Muscle layer of colon (tissue), 2 donors: ENCODE measurements at regions not wholly inside any gene's neighbourhood (a gene's known extent, or its start where the extent isn't known, plus 50 kb on each side); places are given as distances from the start of the nearest gene placed in this dataset.

Source experiments
- H3K27ac ChIP-seq: one replicate; pipeline ENCODE4 v1.7.0; 2013; ENCODE audit warnings: low read depth, mild to moderate bottlenecking, low read length, moderate library complexity
- H3K27me3 ChIP-seq, 2 donors: one replicate each; pipeline ENCODE4 v1.7.0; 2013; ENCODE audit warnings: low read length in 2 of 2, mild to moderate bottlenecking in 2 of 2; ENCODE audit not compliant: insufficient read depth in 2 of 2, control insufficient read depth in 1 of 2
- H3K36me3 ChIP-seq: one replicate; pipeline ENCODE4 v1.7.0; 2013; ENCODE audit warnings: mild to moderate bottlenecking, low read length; ENCODE audit not compliant: insufficient read depth
- H3K4me1 ChIP-seq: one replicate; pipeline ENCODE4 v1.7.0; 2013; ENCODE audit warnings: mild to moderate bottlenecking, low read length; ENCODE audit not compliant: insufficient read depth
- H3K4me3 ChIP-seq, 2 donors: one replicate each; pipeline ENCODE4 v1.7.0; 2013; ENCODE audit warnings: low read length in 2 of 2, low read depth in 1 of 2, mild to moderate bottlenecking in 1 of 2, moderate library complexity in 1 of 2
- H3K9ac ChIP-seq: one replicate; pipeline ENCODE4 v1.7.0; 2013; ENCODE audit warnings: low read length
- H3K9me3 ChIP-seq: one replicate; pipeline ENCODE4 v1.7.0; 2013; ENCODE audit warnings: mild to moderate bottlenecking, low read length
- donor health status: abdominal sarcoma.
- donor health status: Adenocarcinoma of cecum.

- Histone ChIP-seq H3K27ac (no peak overlapping the region), H3K4me3 (no peak overlapping the region), H3K9ac (no peak overlapping the region), H3K9me3 (no peaks in the 10 kb centered on the region), H3K4me1 (no peaks in the 10 kb centered on the region), H3K27me3 (no peaks in the 10 kb centered on the region), H3K36me3 (no peaks in the 10 kb centered on the region)
Observed at GRCh38 chr1:209072481-209072880, 511.0 kb upstream of the CAMK1G start.

DNA sequence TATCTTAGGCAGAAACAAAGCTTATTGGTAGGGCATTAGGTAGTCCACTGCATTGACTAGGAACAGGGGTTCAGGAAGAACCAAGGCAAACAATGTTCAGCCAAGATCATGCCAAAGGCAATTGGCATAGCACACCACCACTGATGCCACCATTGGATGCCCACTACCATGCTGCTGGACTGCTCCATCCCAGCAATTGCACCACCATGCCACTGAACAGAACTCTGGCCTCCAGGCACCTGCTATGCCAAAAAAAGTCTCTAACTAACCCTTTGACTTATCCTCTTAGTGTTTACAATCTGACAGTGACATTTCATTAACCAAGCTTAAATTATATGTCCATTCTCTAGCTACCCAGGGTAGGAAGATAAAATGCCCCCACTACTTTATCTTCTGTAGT is 509.6 kb upstream of the CAMK1G start:
- Histone ChIP-seq H3K9ac (no peak overlapping the region), H3K36me3 (no peaks in the 10 kb centered on the region), H3K4me3 (no peak overlapping the region), H3K27me3 (no peaks in the 10 kb centered on the region), H3K27ac (no peak overlapping the region), H3K9me3 (no peaks in the 10 kb centered on the region), H3K4me1 (no peaks in the 10 kb centered on the region)

GRCh38 chr1:209074575-209075250 is 508.8 kb upstream of the CAMK1G start:
- no peak overlapping the region for H3K9ac ChIP-seq
- no peak overlapping the region for H3K27ac ChIP-seq
- no peaks in the 10 kb centered on the region for H3K36me3 ChIP-seq
- H3K4me1 ChIP-seq: no peaks in the 10 kb centered on the region
- H3K27me3 ChIP-seq: no peaks in the 10 kb centered on the region
- H3K9me3 ChIP-seq: no peaks in the 10 kb centered on the region
- no peak overlapping the region for H3K4me3 ChIP-seq

DNA sequence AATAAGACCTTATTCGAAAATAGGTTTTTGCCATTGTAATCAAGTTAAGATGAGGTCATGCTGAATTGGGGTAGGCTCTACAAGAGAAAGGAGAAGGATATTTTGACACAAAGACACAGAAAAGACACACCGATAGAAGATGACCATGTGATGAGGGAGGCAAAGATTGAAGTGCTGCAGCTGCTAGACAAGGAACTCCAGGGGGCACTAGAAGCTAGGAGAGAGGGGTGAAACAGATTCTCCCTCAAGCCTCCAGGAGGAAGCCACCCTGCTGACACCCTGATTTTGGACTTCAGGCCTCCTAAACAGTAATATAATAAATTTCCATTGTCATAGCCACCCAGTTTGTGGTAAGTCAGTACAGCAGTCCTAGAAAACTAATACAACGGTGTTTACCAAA is 506.8 kb upstream of the CAMK1G start:
- Histone ChIP-seq H3K27me3 (no peaks in the 10 kb centered on the region), H3K4me1 (no peaks in the 10 kb centered on the region), H3K27ac (no peak overlapping the region), H3K9me3 (no peaks in the 10 kb centered on the region), H3K9ac (no peak overlapping the region), H3K4me3 (no peak overlapping the region), H3K36me3 (no peaks in the 10 kb centered on the region)

GRCh38 chr1:209080170-209080781 is 503.2 kb upstream of the CAMK1G start:
- H3K4me1 ChIP-seq: no peaks in the 10 kb centered on the region
- H3K27ac ChIP-seq: no peak overlapping the region
- H3K36me3 ChIP-seq: no peaks in the 10 kb centered on the region
- no peak overlapping the region for H3K4me3 ChIP-seq
- H3K9ac ChIP-seq: no peak overlapping the region
- H3K9me3 ChIP-seq: no peaks in the 10 kb centered on the region
- H3K27me3 ChIP-seq: no peaks in the 10 kb centered on the region

DNA sequence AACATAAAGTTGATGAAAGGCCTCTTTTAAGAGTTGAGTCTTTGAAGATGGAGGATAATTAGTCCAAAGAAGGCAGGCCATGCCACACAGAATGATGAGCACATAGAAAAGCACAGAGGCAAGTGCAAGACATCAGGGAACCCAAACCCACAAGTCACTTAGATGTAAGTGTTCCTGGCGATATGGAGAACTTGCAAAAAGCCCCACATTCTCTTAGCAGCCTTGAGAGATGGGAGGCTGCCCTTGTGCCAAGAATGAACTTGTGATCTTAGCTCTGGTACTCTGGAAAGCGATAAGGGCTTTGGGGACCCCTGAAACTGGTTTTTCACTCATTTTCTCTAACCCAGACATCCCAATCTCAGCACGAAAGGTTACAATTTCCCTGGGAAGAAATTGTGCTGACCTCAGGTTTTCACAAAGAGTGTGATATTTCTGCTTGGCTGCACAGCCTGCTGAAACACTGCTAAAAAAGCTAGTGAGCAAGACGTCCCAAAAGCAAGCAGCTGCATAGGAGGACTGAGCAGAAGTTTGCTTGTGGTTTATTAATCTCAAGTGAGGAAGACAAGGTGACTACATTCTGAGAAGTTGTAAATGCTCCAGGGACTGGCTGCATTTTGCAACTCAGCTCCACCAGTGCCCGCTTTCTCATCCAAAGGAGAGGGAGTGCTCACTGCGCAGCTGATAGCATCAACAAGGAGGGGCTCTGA is 496.9 kb upstream of the CAMK1G start:
- H3K9me3 ChIP-seq: no peaks in the 10 kb centered on the region
- H3K4me3 ChIP-seq: no peak overlapping the region
- H3K36me3 ChIP-seq: no peaks in the 10 kb centered on the region
- H3K27ac ChIP-seq: no peak overlapping the region
- H3K9ac ChIP-seq: no peak overlapping the region
- no peaks in the 10 kb centered on the region for H3K27me3 ChIP-seq
- no peaks in the 10 kb centered on the region for H3K4me1 ChIP-seq

GRCh38 chr1:209094384-209094783 is 489.1 kb upstream of the CAMK1G start:
- Histone ChIP-seq H3K9me3 (no peaks in the 10 kb centered on the region), H3K27ac (no peak overlapping the region)

GRCh38 chr1:209095627-209096595 is 487.6 kb upstream of the CAMK1G start:
- Histone ChIP-seq H3K4me1 (no peaks in the 10 kb centered on the region), H3K4me3 (no peak overlapping the region), H3K9ac (no peak overlapping the region), H3K27ac (no peak overlapping the region), H3K36me3 (no peaks in the 10 kb centered on the region), H3K27me3 (no peaks in the 10 kb centered on the region), H3K9me3 (no peaks in the 10 kb centered on the region)

More at GRCh38 chr1:209094384-209094783, 489.1 kb upstream of the CAMK1G start:
- Histone ChIP-seq H3K27me3 (no peaks in the 10 kb centered on the region), H3K9ac (no peak overlapping the region), H3K4me3 (no peak overlapping the region), H3K4me1 (no peaks in the 10 kb centered on the region), H3K36me3 (no peaks in the 10 kb centered on the region)

DNA sequence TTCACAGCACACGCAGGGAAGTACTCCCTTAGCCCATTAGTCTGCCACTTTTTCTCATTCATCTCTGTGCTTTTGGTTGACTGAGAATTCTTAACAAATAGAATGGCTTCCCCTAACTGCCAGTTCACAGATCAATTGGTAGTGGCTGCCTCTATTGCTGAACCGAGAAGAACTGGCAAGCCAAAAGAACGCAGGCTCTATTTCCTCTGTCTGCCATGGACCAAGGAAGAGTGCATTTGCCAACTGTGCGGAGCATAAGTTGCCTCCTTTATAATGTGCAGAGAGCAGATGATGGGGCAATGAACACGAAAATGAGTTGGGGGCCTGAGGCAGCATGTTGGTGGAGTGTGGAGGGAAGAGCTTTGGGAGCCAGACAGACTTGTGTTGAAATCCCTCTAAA is 483.1 kb upstream of the CAMK1G start:
- no peaks in the 10 kb centered on the region for H3K36me3 ChIP-seq
- no peak overlapping the region for H3K9ac ChIP-seq
- H3K9me3 ChIP-seq: no peaks in the 10 kb centered on the region
- H3K4me1 ChIP-seq: peaks cover 1% of the 10 kb centered on the region
- no peak overlapping the region for H3K4me3 ChIP-seq
- H3K27ac ChIP-seq: no peak overlapping the region
- no peaks in the 10 kb centered on the region for H3K27me3 ChIP-seq

DNA sequence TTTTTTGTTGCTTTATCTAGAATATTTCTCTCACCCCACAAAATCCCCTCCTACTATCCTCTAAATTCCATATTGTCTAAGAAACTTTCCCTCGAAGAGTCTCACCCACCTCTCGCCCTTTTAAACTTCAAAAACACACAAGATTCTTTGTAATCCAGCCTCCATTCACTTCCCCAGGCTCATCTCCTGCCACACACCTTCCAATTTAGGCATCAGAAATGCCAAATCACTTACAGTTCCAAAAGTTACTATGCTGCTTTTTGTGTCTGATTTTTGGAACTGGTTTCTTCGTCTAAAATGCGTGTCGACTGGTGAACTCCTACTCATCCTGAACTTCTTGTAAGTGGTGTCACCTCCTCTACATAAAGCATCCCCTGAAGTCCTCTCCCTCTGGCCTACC is 482.4 kb upstream of the CAMK1G start:
- H3K4me1 ChIP-seq: peaks cover 7% of the 10 kb centered on the region
- H3K36me3 ChIP-seq: no peaks in the 10 kb centered on the region
- H3K27me3 ChIP-seq: no peaks in the 10 kb centered on the region
- H3K9ac ChIP-seq: no peak overlapping the region
- H3K9me3 ChIP-seq: no peaks in the 10 kb centered on the region
- no peak overlapping the region for H3K27ac ChIP-seq
- no peak overlapping the region for H3K4me3 ChIP-seq

- Histone ChIP-seq H3K9ac (no peak overlapping the region), H3K4me1 (peaks cover 17% of the 10 kb centered on the region), H3K27ac (no peak overlapping the region), H3K27me3 (no peaks in the 10 kb centered on the region), H3K9me3 (no peaks in the 10 kb centered on the region), H3K4me3 (no peak overlapping the region), H3K36me3 (no peaks in the 10 kb centered on the region)
Observed at GRCh38 chr1:209102120-209102519, 481.4 kb upstream of the CAMK1G start.
